GM23338 (cell line): ENCODE measurements at regions not wholly inside any gene's neighbourhood (a gene's known extent, or its start where the extent isn't known, plus 50 kb on each side); places are given as distances from the start of the nearest gene placed in this dataset.

Experiments
- ATAC-seq: fragments of 200-7000 bp; cut with Tn5 transposase; 3 replicates; pipeline ENCODE4 v1.9.1; 2020
- DNase-seq: peaks from one replicate; pipeline ENCODE4 v3.0.0-alpha.2; 2015; ENCODE audit warnings: low spot score
- H2AFZ ChIP-seq: fragments of 200-600 bp; sonication (generic); 2 replicates; pipeline ENCODE4 v1.8.0; 2016; ENCODE audit warnings: antibody characterized with exemption, mild to moderate bottlenecking, moderate library complexity
- H3F3A ChIP-seq: fragments of 200-600 bp; sonication (generic); replicated peaks from 2 replicates; pipeline ENCODE4 v1.8.0; 2017; ENCODE audit warnings: antibody characterized with exemption, mixed run types, low read depth
- H3K27ac ChIP-seq: fragments of 200-600 bp; sonication (generic); 2 replicates; pipeline ENCODE4 v1.6.1; 2016; ENCODE audit warnings: low read depth
- H3K27me3 ChIP-seq: fragments of 200-600 bp; sonication (generic); 2 replicates; pipeline ENCODE4 v1.8.0; 2016; ENCODE audit warnings: mild to moderate bottlenecking, mixed run types, moderate library complexity; ENCODE audit not compliant: insufficient read depth
- H3K36me3 ChIP-seq: fragments of 200-600 bp; sonication (generic); 2 replicates; pipeline ENCODE4 v1.8.0; 2016; ENCODE audit warnings: mild to moderate bottlenecking; ENCODE audit not compliant: insufficient read depth
- H3K4me1 ChIP-seq: fragments of 200-600 bp; sonication (generic); 2 replicates; pipeline ENCODE4 v1.8.0; 2016; ENCODE audit warnings: mild to moderate bottlenecking, moderate library complexity; ENCODE audit not compliant: insufficient read depth
- H3K4me2 ChIP-seq: fragments of 200-600 bp; sonication (generic); 2 replicates; pipeline ENCODE4 v1.7.1; 2017; ENCODE audit warnings: mixed run types
- H3K4me3 ChIP-seq: fragments of 200-600 bp; sonication (generic); 2 replicates; pipeline ENCODE4 v1.6.1; 2016; ENCODE audit warnings: mixed run types
- H3K79me2 ChIP-seq: fragments of 200-600 bp; sonication (generic); replicated peaks from 2 replicates; pipeline ENCODE4 v1.8.0; 2017; ENCODE audit warnings: mild to moderate bottlenecking; ENCODE audit not compliant: insufficient read depth
- H3K9me2 ChIP-seq: fragments of 200-600 bp; sonication (generic); 2 replicates; pipeline ENCODE4 v1.8.0; 2017; ENCODE audit not compliant: insufficient read depth
- H4K20me1 ChIP-seq: fragments of 200-600 bp; sonication (generic); replicated peaks from 2 replicates; pipeline ENCODE4 v1.8.0; 2017; ENCODE audit warnings: mild to moderate bottlenecking; ENCODE audit not compliant: insufficient read depth
- H3K27ac Mint-ChIP-seq: 2 replicates; pipeline ENCODE4 v1.8.0; 2020; ENCODE audit warnings: inconsistent platforms, mild to moderate bottlenecking, moderate library complexity, mixed read lengths
- H3K27me3 Mint-ChIP-seq: 3 replicates; pipeline ENCODE4 v1.8.0; 2022; ENCODE audit warnings: low read depth, mild to moderate bottlenecking, moderate library complexity, mixed read lengths, inconsistent platforms; ENCODE audit not compliant: insufficient read depth, poor library complexity
- H3K36me3 Mint-ChIP-seq: 3 replicates; pipeline ENCODE4 v1.8.0; 2021; ENCODE audit warnings: low read depth, mild to moderate bottlenecking, inconsistent platforms, moderate library complexity, mixed read lengths
- H3K4me1 Mint-ChIP-seq: 3 replicates; pipeline ENCODE4 v1.8.0; 2020; ENCODE audit warnings: mild to moderate bottlenecking, inconsistent platforms, mixed read lengths
- H3K4me3 Mint-ChIP-seq: 3 replicates; pipeline ENCODE4 v1.8.0; 2021; ENCODE audit warnings: moderate library complexity, mild to moderate bottlenecking, inconsistent platforms, mixed read lengths
- H3K9me3 Mint-ChIP-seq: 3 replicates; pipeline ENCODE4 v1.8.0; 2020; ENCODE audit warnings: moderate library complexity, mild to moderate bottlenecking, inconsistent platforms, mixed read lengths
- CTCF ChIP-seq, 2 experiments: fragments of 200-600 bp in 1 of 2; sonication (generic) in 1 of 2; conservative IDR thresholded peaks; 2 replicates each; pipeline versions ENCODE4 v1.5.1 to v1.6.1; 2016 to 2017; ENCODE audit warnings: antibody characterized with exemption in 2 of 2, low read depth in 2 of 2, mild to moderate bottlenecking in 2 of 2, moderate library complexity in 1 of 2
- NANOG ChIP-seq: IDR thresholded peaks from 2 replicates; pipeline ENCODE4 v1.6.1; 2016; ENCODE audit warnings: antibody characterized with exemption, borderline replicate concordance
- REST ChIP-seq: IDR thresholded peaks from one replicate; pipeline ENCODE4 v1.6.1; 2018; ENCODE audit warnings: antibody characterized with exemption; ENCODE audit not compliant: unreplicated experiment
- STAT1 ChIP-seq: IDR thresholded peaks from one replicate; pipeline ENCODE4 v1.6.1; 2016; ENCODE audit warnings: antibody characterized with exemption; ENCODE audit not compliant: unreplicated experiment
- ZNF114 ChIP-seq: fragments of 250-450 bp; sonication (Bioruptor Pico); IDR thresholded peaks from 2 replicates; pipeline ENCODE4 v1.5.0; 2020; ENCODE audit warnings: mild to moderate bottlenecking, moderate library complexity
- ZNF462 ChIP-seq: fragments of 250-450 bp; sonication (Bioruptor Pico); IDR thresholded peaks from 2 replicates; pipeline ENCODE4 v1.5.0; 2020; ENCODE audit warnings: mild to moderate bottlenecking, moderate library complexity

- Histone ChIP-seq H4K20me1 (no peaks in the 10 kb centered on the region), H2AFZ (no peak overlapping the region), H3K27me3 (no peaks in the 10 kb centered on the region), H3F3A (no peaks in the 10 kb centered on the region), H3K79me2 (no peaks in the 10 kb centered on the region), H3K9me2 (no peaks in the 10 kb centered on the region), H3K4me2 (peak overlapping the region; percentile 49), H3K27ac (peak overlapping the region; percentile 26), H3K4me3 (no peak overlapping the region), H3K36me3 (no peaks in the 10 kb centered on the region), H3K4me1 (peaks cover 25% of the 10 kb centered on the region)
- peaks cover 34% of the 10 kb centered on the region; the same call in 2 of the 3 replicates for H3K4me1 Mint-ChIP-seq
- ATAC-seq = peak; percentile 100
- DNase-seq = peak; percentile 80
- no peak overlapping the region for H3K4me3 Mint-ChIP-seq
- TF ChIP-seq STAT1 (no peak), REST (no peak), ZNF114 (CRISPR knock-in tag) (no peak), NANOG (no peak), ZNF462 (CRISPR knock-in tag) (peak; percentile 17; the same call in 1 of the 2 replicates), CTCF (conservative IDR thresholded peaks at IDR 0.05; ENCODE audit: low read depth in 2 of 2) (no peak)
- peak overlapping the region; percentile 33; the same call in 1 of the 2 replicates for H3K27ac Mint-ChIP-seq
- no peaks in the 10 kb centered on the region for H3K36me3 Mint-ChIP-seq
- no peaks in the 10 kb centered on the region for H3K9me3 Mint-ChIP-seq
- H3K27me3 Mint-ChIP-seq = no peaks in the 10 kb centered on the region
These were observed 241.8 kb upstream of the MMS22L start for GRCh38 chr6:97524811-97525210.
